GM12892 (cell line): ENCODE measurements at regions not wholly inside any gene's neighbourhood (a gene's known extent, or its start where the extent isn't known, plus 50 kb on each side); places are given as distances from the start of the nearest gene placed in this dataset.

Experiments used
- POLR2A ChIP-seq: IDR thresholded peaks from 2 replicates; pipeline ENCODE4 v1.6.1; 2011; ENCODE audit warnings: low read depth, low read length, control low read depth
- POLR2AphosphoS5 ChIP-seq: IDR thresholded peaks from 2 replicates; pipeline ENCODE4 v1.6.1; 2011; ENCODE audit warnings: low read depth, low read length, control low read depth

DNA sequence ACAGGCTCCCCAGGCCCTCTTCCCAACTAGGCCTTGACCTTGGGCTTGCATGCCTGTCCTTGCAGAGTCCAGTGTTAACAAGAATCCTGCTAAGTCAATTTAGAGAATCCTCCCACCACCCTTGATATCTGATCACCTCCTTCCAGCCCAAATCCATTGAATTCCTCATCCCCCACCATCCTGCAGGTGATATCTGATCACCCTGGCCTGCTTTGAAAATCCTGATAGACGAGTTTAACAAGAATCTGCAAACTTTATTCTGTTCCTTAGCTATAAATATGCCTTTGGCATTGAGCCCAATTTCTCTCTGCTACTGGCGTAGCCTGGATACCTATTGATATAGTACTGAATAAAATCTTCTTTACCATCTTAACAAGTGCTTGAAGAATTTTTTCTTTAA is 125.5 kb downstream of the DIRAS2 start:
- no peak for TF ChIP-seq POLR2AphosphoS5
- no peak for TF ChIP-seq POLR2A
